K562 (cell line): ENCODE measurements at regions not wholly inside any gene's neighbourhood (a gene's known extent, or its start where the extent isn't known, plus 50 kb on each side); places are given as distances from the start of the nearest gene placed in this dataset.

Source experiments
- ATAC-seq: fragments of 200-7000 bp; cut with Tn5 transposase; 3 replicates; pipeline ENCODE4 v1.9.1; 2020; ENCODE audit warnings: moderate library complexity
- BruUV-seq: library from RNA; stranded (reverse); fragments of 400-500 nt; replicated peaks from 2 replicates; lab custom pipeline; 2021; lab: Mats Ljungman, UMichigan
- CTCF ChIA-PET: fragments of 300-600 bp; formaldehyde crosslinking; extraction: SDS; loops from one replicate; lab custom pipeline; 2021; ENCODE audit warnings: low intra/inter-chr PET ratio; lab: Yijun Ruan, JAX
- POLR2A ChIA-PET: fragments of 300-600, 350-650 bp; sonication (Branson Sonifier 250); formaldehyde crosslinking; extraction: SDS; loops from one replicate; lab custom pipeline; 2021; ENCODE audit warnings: antibody characterized with exemption, inconsistent platforms; lab: Yijun Ruan, JAX
- DNase-seq, 4 experiments: peaks; one replicate each; pipeline versions ENCODE4 v3.0.0 to v3.0.0-alpha.2; 2011 to 2018; ENCODE audit warnings: low spot score in 3 of 4, mixed read lengths in 3 of 4; ENCODE audit errors: extremely low read depth in 1 of 4
- FAIRE-seq: peaks from 2 replicates; lab custom pipeline; 2011; peaks lifted over from hg19 to GRCh38; lab: Jason Lieb, UNC
- H2AFZ ChIP-seq: 2 replicates; pipeline ENCODE4 v1.6.0; 2011; ENCODE audit warnings: low read depth, low read length, control low read depth, inconsistent platforms
- H3K27ac ChIP-seq: fragments of 200-600 bp; 3 replicates; pipeline ENCODE4 v1.8.0; 2011; ENCODE audit warnings: low read depth, mild to moderate bottlenecking, control low read depth, inconsistent platforms, low read length, moderate library complexity, mixed read lengths; ENCODE audit errors: extremely low read depth
- H3K27me3 ChIP-seq, 2 experiments: fragments of 300-600 bp in 1 of 2; 2 replicates in 1 of 2; 3 replicates in 1 of 2; pipeline versions ENCODE4 v1.6.0 to v1.8.0; 2011; ENCODE audit warnings: inconsistent platforms in 2 of 2, low read length in 2 of 2, mild to moderate bottlenecking in 1 of 2, mixed read lengths in 1 of 2, moderate library complexity in 1 of 2; ENCODE audit not compliant: control insufficient read depth in 2 of 2, insufficient read depth in 2 of 2
- H3K36me3 ChIP-seq: fragments of 300-600 bp; 3 replicates; pipeline ENCODE4 v1.8.0; 2011; ENCODE audit warnings: mild to moderate bottlenecking, low read length, inconsistent platforms; ENCODE audit not compliant: control insufficient read depth, insufficient read depth
- H3K4me1 ChIP-seq, 2 experiments: fragments of 200-600 bp in 1 of 2; replicated peaks in 1 of 2; 2 replicates in 1 of 2; 3 replicates in 1 of 2; pipeline versions ENCODE4 v1.5.1 to v1.8.0; 2011; ENCODE audit warnings: inconsistent platforms in 2 of 2, low read length in 2 of 2, mild to moderate bottlenecking in 1 of 2, mixed read lengths in 1 of 2, moderate library complexity in 1 of 2; ENCODE audit not compliant: control insufficient read depth in 2 of 2, insufficient read depth in 2 of 2
- H3K4me2 ChIP-seq: 2 replicates; pipeline ENCODE4 v1.6.1; 2011; ENCODE audit warnings: low read length, control low read depth, inconsistent platforms, mixed read lengths; ENCODE audit not compliant: insufficient read depth
- H3K4me3 ChIP-seq: fragments of 200-600 bp; sonication (generic), shearing (Covaris generic); 2 replicates; pipeline ENCODE4 v1.5.1; 2016; ENCODE audit warnings: control low read depth, inconsistent platforms
- H3K79me2 ChIP-seq: fragments of 200-600 bp; 3 replicates; pipeline ENCODE4 v1.8.0; 2011; ENCODE audit warnings: low read length, inconsistent platforms; ENCODE audit not compliant: control insufficient read depth, insufficient read depth
- H3K9ac ChIP-seq, 2 experiments: 2 replicates each; pipeline versions ENCODE4 v1.6.0 to v1.6.1; 2011; ENCODE audit warnings: low read depth in 2 of 2, low read length in 2 of 2, control low read depth in 1 of 2, inconsistent platforms in 1 of 2, mild to moderate bottlenecking in 1 of 2, mixed read lengths in 1 of 2; ENCODE audit not compliant: insufficient read depth in 1 of 2
- H3K9me1 ChIP-seq: one replicate; pipeline ENCODE4 v1.6.0; 2011; ENCODE audit warnings: inconsistent platforms, mild to moderate bottlenecking, low read length, moderate library complexity; ENCODE audit not compliant: control insufficient read depth, insufficient read depth
- H3K9me3 ChIP-seq: replicated peaks from 2 replicates; pipeline ENCODE4 v1.5.1; 2011; ENCODE audit warnings: low read depth, low read length, inconsistent platforms; ENCODE audit not compliant: control insufficient read depth, insufficient read depth
- H4K20me1 ChIP-seq: replicated peaks from 2 replicates; pipeline ENCODE4 v1.6.1; 2011; ENCODE audit warnings: low read length, inconsistent platforms, mixed read lengths; ENCODE audit not compliant: control insufficient read depth, insufficient read depth
- ERF ChIP-seq: fragments of 450-650 bp; formaldehyde crosslinking; IDR thresholded peaks from 2 replicates; pipeline ENCODE4 v1.4.0; 2020; ENCODE audit warnings: mild to moderate bottlenecking, mixed read lengths
- NKRF ChIP-seq: fragments of 450-650 bp; IDR thresholded peaks from 2 replicates; pipeline ENCODE4 v1.6.1; 2016; ENCODE audit warnings: borderline replicate concordance
- NUFIP1 ChIP-seq: fragments of 450-650 bp; IDR thresholded peaks from 2 replicates; pipeline ENCODE4 v1.6.1; 2018; ENCODE audit not compliant: partially characterized antibody
- ZNF507 ChIP-seq: conservative IDR thresholded peaks from 2 replicates; pipeline ENCODE4 v1.6.1; 2017; ENCODE audit warnings: missing genetic modification characterization, missing compliant biosample characterization
- WGBS: fragments of 100-300 bp; shearing (Covaris generic); methylation state at CpG from one replicate; pipeline ENCODE4 v1.1.6; 2016; ENCODE audit warnings: low coverage, mixed read lengths; ENCODE audit not compliant: insufficient coverage; ENCODE audit errors: missing lambda C conversion rate; 5-methylcytosine and 5-hydroxymethylcytosine counted together
- in situ Hi-C: fragments of 300-500 bp; cut with MboI; formaldehyde crosslinking; loops from 4 replicates; pipeline ENCODE4 v1.15.0; 2018; ENCODE audit warnings: inconsistent platforms, mixed read lengths
- intact Hi-C: fragments of 100-400 bp; cut with micrococcal nuclease; formaldehyde crosslinking; loops from 2 replicates; pipeline ENCODE4 v1.14.2; 2022
- TF ChIP-seq, protein P1 (sequence below): fragments of 450-650 bp; formaldehyde crosslinking; IDR thresholded peaks from 2 replicates; pipeline ENCODE4 v1.4.0; 2022; ENCODE audit warnings: mild to moderate bottlenecking, moderate library complexity

- CTCF ChIA-PET = no interaction called here
These were observed 178.8 kb upstream of the VASH1 start for GRCh38 chr14:76582447-76582846.

More at GRCh38 chr14:76582447-76582846, 178.8 kb upstream of the VASH1 start:
- Histone ChIP-seq H3K79me2 (no peaks in the 10 kb centered on the region), H3K9me3 (no peaks in the 10 kb centered on the region), H3K27ac (no peak overlapping the region), H2AFZ (no peak overlapping the region), H4K20me1 (no peaks in the 10 kb centered on the region), H3K27me3 (peaks cover 0 to 26% of the 10 kb centered on the region in 2 experiments; a peak in 3 of 5 replicates), H3K9ac (no peak overlapping the region), H3K36me3 (no peaks in the 10 kb centered on the region), H3K9me1 (no peaks in the 10 kb centered on the region), H3K4me3 (no peak overlapping the region), H3K4me1 (no peaks in the 10 kb centered on the region), H3K4me2 (no peak overlapping the region)
- POLR2A ChIA-PET = no interaction called here
- intact Hi-C loops = no loop called here
- FAIRE-seq = no peak
- no TSS peak for BruUV-seq
- WGBS = 14% methylated on average over 1 of the region's 1 CpG
- DNase-seq = no peak
- TF ChIP-seq, protein P1, sequence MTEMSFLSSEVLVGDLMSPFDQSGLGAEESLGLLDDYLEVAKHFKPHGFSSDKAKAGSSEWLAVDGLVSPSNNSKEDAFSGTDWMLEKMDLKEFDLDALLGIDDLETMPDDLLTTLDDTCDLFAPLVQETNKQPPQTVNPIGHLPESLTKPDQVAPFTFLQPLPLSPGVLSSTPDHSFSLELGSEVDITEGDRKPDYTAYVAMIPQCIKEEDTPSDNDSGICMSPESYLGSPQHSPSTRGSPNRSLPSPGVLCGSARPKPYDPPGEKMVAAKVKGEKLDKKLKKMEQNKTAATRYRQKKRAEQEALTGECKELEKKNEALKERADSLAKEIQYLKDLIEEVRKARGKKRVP (CRISPR knock-in tag) = no peak
- TF ChIP-seq NKRF (no peak), NUFIP1 (no peak), ERF (CRISPR knock-in tag) (no peak), ZNF507 (no peak)
- in situ Hi-C loops = no loop called here
- ATAC-seq = no peak
